22Rv1 (cell line): ENCODE measurements at regions not wholly inside any gene's neighbourhood (a gene's known extent, or its start where the extent isn't known, plus 50 kb on each side); places are given as distances from the start of the nearest gene placed in this dataset.
"Not testable (repeated sequence)": the region's sequence is repeated elsewhere in the genome, so short reads cannot be mapped to it uniquely, and the experiment has no call there.

Experiments
- H3K27ac ChIP-seq: fragments of 450-650 bp; 2 replicates; pipeline ENCODE4 v1.5.1; 2017
- CTCF ChIP-seq: fragments of 450-650 bp; IDR thresholded peaks from 2 replicates; pipeline ENCODE4 v1.5.1; 2017; ENCODE audit warnings: mild to moderate bottlenecking
- ZFX ChIP-seq: fragments of 450-650 bp; IDR thresholded peaks from 2 replicates; pipeline ENCODE4 v1.6.1; 2017; ENCODE audit warnings: antibody characterized with exemption, borderline replicate concordance

- TF ChIP-seq CTCF, result no peak
- no peak for TF ChIP-seq ZFX
- H3K27ac ChIP-seq, result no peak overlapping the region
These were observed 74.3 kb upstream of the LYZL1 start for GRCh38 chr10:29214551-29214950.

- TF ChIP-seq CTCF, result no peak
- TF ChIP-seq ZFX, result no peak
- H3K27ac ChIP-seq, result no peak overlapping the region
These were observed 71.6 kb upstream of the LYZL1 start for GRCh38 chr10:29217292-29217738.

- TF ChIP-seq ZFX (no peak), CTCF (no peak)
- no peak overlapping the region for H3K27ac ChIP-seq
These were observed 65.5 kb upstream of the LYZL1 start for GRCh38 chr10:29223326-29223725.

- no peak for TF ChIP-seq CTCF
- TF ChIP-seq ZFX, result no peak
- no peak overlapping the region for H3K27ac ChIP-seq
These were observed 64.2 kb upstream of the LYZL1 start for GRCh38 chr10:29224631-29225030.

- TF ChIP-seq ZFX (no peak), CTCF (no peak)
- H3K27ac ChIP-seq, result no peak overlapping the region
These were observed 61.7 kb upstream of the LYZL1 start for GRCh38 chr10:29227201-29227600.

- no peak overlapping the region for H3K27ac ChIP-seq
- TF ChIP-seq ZFX (no peak), CTCF (no peak)
These were observed 60.3 kb upstream of the LYZL1 start for GRCh38 chr10:29228562-29228961.

GRCh38 chr10:29229258-29229705, 59.6 kb upstream of the LYZL1 start:
- TF ChIP-seq CTCF (no peak), ZFX (no peak)
- H3K27ac ChIP-seq, result no peak overlapping the region

- H3K27ac ChIP-seq, result not testable (repeated sequence)
These were observed 52.0 kb upstream of the LYZL1 start for GRCh38 chr10:29236910-29237309.
